ENCODE measurements at regions not wholly inside any gene's neighbourhood (a gene's known extent, or its start where the extent isn't known, plus 50 kb on each side); places are given as distances from the start of the nearest gene placed in this dataset.

- H3K9me3 ChIP-seq: no peaks in the 10 kb centered on the region
- WGBS, 3 donors: 91 to 96% (median 96%) methylated on average over 4 of the region's 4 CpGs
- H3K4me3 ChIP-seq: no peak overlapping the region
- H3K36me3 ChIP-seq: no peaks in the 10 kb centered on the region
- H3K4me1 ChIP-seq (ENCODE audit: insufficient read depth): no peaks in the 10 kb centered on the region
- H3K27ac ChIP-seq: no peak overlapping the region
- no peak for DNase-seq
- H3K27me3 ChIP-seq: no peaks in the 10 kb centered on the region
- TF ChIP-seq CTCF (IDR thresholded peaks at IDR 0.05) (no peak), POLR2A (IDR thresholded peaks at IDR 0.05) (no peak), EP300 (IDR thresholded peaks at IDR 0.05) (no peak)
- intact Hi-C loops (cut with DNase I): no loop called here
Observed at GRCh38 chr5:58048185-58048925, 411.5 kb downstream of the PLK2 start.

- Histone ChIP-seq H3K27ac (no peak overlapping the region), H3K4me1 (ENCODE audit: insufficient read depth) (no peaks in the 10 kb centered on the region), H3K36me3 (no peaks in the 10 kb centered on the region), H3K27me3 (no peaks in the 10 kb centered on the region), H3K4me3 (no peak overlapping the region), H3K9me3 (no peaks in the 10 kb centered on the region)
- WGBS, 3 donors: 40 to 93% (median 75%) methylated on average over 1 of the region's 1 CpG
- DNase-seq: no peak
- TF ChIP-seq CTCF (IDR thresholded peaks at IDR 0.05) (no peak), EP300 (IDR thresholded peaks at IDR 0.05) (no peak), POLR2A (IDR thresholded peaks at IDR 0.05) (no peak)
- intact Hi-C loops (cut with DNase I): no loop called here
Observed at GRCh38 chr5:58046371-58046770, 413.5 kb downstream of the PLK2 start.

- H3K27ac ChIP-seq: no peak overlapping the region
- TF ChIP-seq CTCF (IDR thresholded peaks at IDR 0.05) (no peak), POLR2A (IDR thresholded peaks at IDR 0.05) (no peak), EP300 (IDR thresholded peaks at IDR 0.05) (no peak)
- H3K4me3 ChIP-seq: no peak overlapping the region
- intact Hi-C loops (cut with DNase I): no loop called here
- 75 to 97% (median 84%) methylated on average over 6 of the region's 6 CpGs for WGBS, 3 donors
- no peaks in the 10 kb centered on the region for H3K4me1 ChIP-seq (ENCODE audit: insufficient read depth)
- no peaks in the 10 kb centered on the region for H3K27me3 ChIP-seq
- no peaks in the 10 kb centered on the region for H3K36me3 ChIP-seq
- no peaks in the 10 kb centered on the region for H3K9me3 ChIP-seq
- DNase-seq: no peak
Observed at GRCh38 chr5:58044166-58044565, 415.7 kb downstream of the PLK2 start.

GRCh38 chr5:58043032-58043945 lies 416.6 kb downstream of the PLK2 start:
- no peak overlapping the region for H3K4me3 ChIP-seq
- TF ChIP-seq EP300 (IDR thresholded peaks at IDR 0.05) (no peak), CTCF (IDR thresholded peaks at IDR 0.05) (no peak), POLR2A (IDR thresholded peaks at IDR 0.05) (no peak)
- no peaks in the 10 kb centered on the region for H3K4me1 ChIP-seq (ENCODE audit: insufficient read depth)
- no peak overlapping the region for H3K27ac ChIP-seq
- H3K36me3 ChIP-seq: no peaks in the 10 kb centered on the region
- no peaks in the 10 kb centered on the region for H3K27me3 ChIP-seq
- intact Hi-C loops (cut with DNase I): no loop called here
- WGBS, 3 donors: 42 to 50% (median 46%) methylated on average over 2 of the region's 2 CpGs
- DNase-seq: no peak
- H3K9me3 ChIP-seq: no peaks in the 10 kb centered on the region

Measured in ovary (tissue), 7 donors.